Colonic mucosa (tissue), 4 donors: ENCODE measurements at regions not wholly inside any gene's neighbourhood (a gene's known extent, or its start where the extent isn't known, plus 50 kb on each side); places are given as distances from the start of the nearest gene placed in this dataset.

Experiments used
- DNase-seq: peaks from one replicate; pipeline ENCODE4 v3.0.0-alpha.2; 2020
- H3K27ac ChIP-seq: fragments of 200-600 bp; one replicate; pipeline ENCODE4 v1.8.0; 2021
- H3K27me3 ChIP-seq: fragments of 200-600 bp; one replicate; pipeline ENCODE4 v1.8.0; 2021
- H3K36me3 ChIP-seq: fragments of 200-600 bp; one replicate; pipeline ENCODE4 v1.8.0; 2021
- H3K4me1 ChIP-seq: fragments of 200-600 bp; one replicate; pipeline ENCODE4 v1.8.0; 2021; ENCODE audit warnings: mild to moderate bottlenecking
- H3K4me3 ChIP-seq: fragments of 200-600 bp; one replicate; pipeline ENCODE4 v1.8.0; 2021
- H3K9ac ChIP-seq, 2 donors: one replicate each; pipeline ENCODE4 v1.7.0; 2013; ENCODE audit warnings: control low read depth in 2 of 2, low read depth in 2 of 2, low read length in 2 of 2
- H3K9me3 ChIP-seq: fragments of 200-600 bp; one replicate; pipeline ENCODE4 v1.8.0; 2021
- CTCF ChIP-seq: fragments of 200-600 bp; IDR thresholded peaks from one replicate; pipeline ENCODE4 v1.8.0; 2022; ENCODE audit warnings: antibody characterized with exemption, mild to moderate bottlenecking
- intact Hi-C: fragments of 100-400 bp; cut with DNase I; formaldehyde crosslinking; loops from one replicate; pipeline ENCODE4 v1.14.1; 2022
- donor health status: healthy.
- donor health status: DM: no; HTN: no; CAD: no.
- donor health status: DM: no; HTN: no; CAD: no.

- Histone ChIP-seq H3K9ac (no peak overlapping the region), H3K9me3 (no peaks in the 10 kb centered on the region), H3K36me3 (no peaks in the 10 kb centered on the region), H3K27me3 (no peaks in the 10 kb centered on the region), H3K4me3 (no peak overlapping the region), H3K4me1 (no peaks in the 10 kb centered on the region), H3K27ac (no peak overlapping the region)
- intact Hi-C loops, result no loop called here
- no peak for TF ChIP-seq CTCF
- no peak for DNase-seq
Observed at GRCh38 chr7:156440456-156440855, 200.1 kb upstream of the RNF32 start.

GRCh38 chr7:156438011-156438410, 202.6 kb upstream of the RNF32 start:
- Histone ChIP-seq H3K4me1 (no peaks in the 10 kb centered on the region), H3K27me3 (no peaks in the 10 kb centered on the region), H3K9me3 (no peaks in the 10 kb centered on the region), H3K4me3 (no peak overlapping the region), H3K36me3 (no peaks in the 10 kb centered on the region), H3K27ac (no peak overlapping the region), H3K9ac (no peak overlapping the region)
- DNase-seq, result no peak
- no peak for TF ChIP-seq CTCF
- intact Hi-C loops, result no loop called here

- Histone ChIP-seq H3K9me3 (no peaks in the 10 kb centered on the region), H3K36me3 (no peaks in the 10 kb centered on the region), H3K27ac (no peak overlapping the region), H3K9ac (no peak overlapping the region), H3K27me3 (no peaks in the 10 kb centered on the region), H3K4me1 (no peaks in the 10 kb centered on the region), H3K4me3 (no peak overlapping the region)
- intact Hi-C loops, result no loop called here
- no peak for TF ChIP-seq CTCF
- no peak for DNase-seq
Observed at GRCh38 chr7:156437021-156437614, 203.5 kb upstream of the RNF32 start.

- intact Hi-C loops, result no loop called here
- Histone ChIP-seq H3K36me3 (no peaks in the 10 kb centered on the region), H3K4me3 (no peak overlapping the region), H3K4me1 (no peaks in the 10 kb centered on the region), H3K27me3 (no peaks in the 10 kb centered on the region), H3K9ac (no peak overlapping the region), H3K9me3 (no peaks in the 10 kb centered on the region), H3K27ac (no peak overlapping the region)
- DNase-seq, result no peak
- TF ChIP-seq CTCF, result no peak
Observed at GRCh38 chr7:156435486-156436231, 204.9 kb upstream of the RNF32 start.

GRCh38 chr7:156434706-156435105, 205.9 kb upstream of the RNF32 start:
- H3K4me3 ChIP-seq, result no peak overlapping the region
- DNase-seq, result no peak
- no peaks in the 10 kb centered on the region for H3K36me3 ChIP-seq
- H3K9ac ChIP-seq, result no peak overlapping the region
- intact Hi-C loops, result no loop called here
- no peaks in the 10 kb centered on the region for H3K27me3 ChIP-seq
- no peaks in the 10 kb centered on the region for H3K9me3 ChIP-seq
- no peaks in the 10 kb centered on the region for H3K4me1 ChIP-seq
- TF ChIP-seq CTCF, result no peak
- no peak overlapping the region for H3K27ac ChIP-seq
